ENCODE measurements at regions not wholly inside any gene's neighbourhood (a gene's known extent, or its start where the extent isn't known, plus 50 kb on each side); places are given as distances from the start of the nearest gene placed in this dataset.

DNA sequence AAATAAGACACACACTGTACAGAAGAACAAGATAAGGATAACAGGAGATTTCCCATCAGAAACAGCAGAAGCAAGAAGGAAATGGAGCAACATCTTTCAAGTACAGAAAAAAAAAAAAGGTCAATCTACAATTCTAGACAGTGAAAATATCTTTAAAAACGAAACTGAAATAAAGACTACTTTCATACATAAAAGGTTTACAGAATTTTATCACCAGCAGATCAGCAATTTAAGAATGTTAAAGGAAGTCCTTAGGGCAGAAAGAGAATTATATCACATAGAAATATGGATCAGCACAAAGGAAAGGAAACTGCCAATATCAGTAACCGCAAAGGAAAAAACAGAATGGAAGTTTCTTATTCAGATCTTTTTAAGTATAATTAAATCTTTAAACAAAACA lies 931.0 kb downstream of the EPHA4 start:
- DNase-seq (ENCODE audit: low spot score) = no peak

DNA sequence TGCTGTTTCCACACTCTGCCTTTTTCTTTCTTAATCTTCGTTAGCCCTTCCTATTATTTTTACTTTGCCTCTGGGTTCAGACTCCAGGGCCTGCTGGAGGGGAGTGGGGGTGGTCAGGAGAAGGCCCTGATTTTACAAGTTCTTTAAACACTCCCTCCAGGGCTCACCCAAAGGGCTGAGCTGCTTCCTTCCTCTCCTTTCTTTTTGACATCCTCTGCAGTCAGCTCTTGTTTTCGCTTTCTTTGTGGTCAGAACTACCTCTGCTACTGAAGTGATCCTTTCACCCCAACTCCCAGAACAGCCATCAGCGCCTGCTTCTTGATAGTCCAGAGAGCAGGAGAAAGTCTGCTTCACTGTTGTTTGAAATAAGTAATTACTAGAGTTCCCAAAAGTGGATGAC lies 925.7 kb downstream of the EPHA4 start:
- DNase-seq (ENCODE audit: low spot score) = no peak

DNA sequence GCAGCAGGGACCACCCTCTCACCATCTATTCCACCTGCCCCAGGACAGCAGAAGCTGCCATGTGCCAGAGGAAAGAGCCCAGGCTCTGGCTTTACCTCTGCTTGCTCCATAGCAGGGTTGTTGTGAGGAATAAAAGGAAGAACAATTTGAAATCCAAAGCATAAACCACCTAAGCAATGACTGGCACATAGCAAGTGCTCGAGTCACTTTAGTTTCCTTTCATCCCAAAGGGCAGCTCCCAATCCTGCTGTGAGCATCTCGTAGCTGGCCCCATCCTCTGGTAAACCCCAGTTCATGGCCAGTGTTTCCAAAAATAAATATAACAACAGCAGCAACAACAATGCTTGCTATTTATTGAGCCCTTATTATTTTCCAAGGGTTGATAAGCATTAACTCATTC lies 923.5 kb downstream of the EPHA4 start:
- DNase-seq (ENCODE audit: low spot score) = no peak

DNA sequence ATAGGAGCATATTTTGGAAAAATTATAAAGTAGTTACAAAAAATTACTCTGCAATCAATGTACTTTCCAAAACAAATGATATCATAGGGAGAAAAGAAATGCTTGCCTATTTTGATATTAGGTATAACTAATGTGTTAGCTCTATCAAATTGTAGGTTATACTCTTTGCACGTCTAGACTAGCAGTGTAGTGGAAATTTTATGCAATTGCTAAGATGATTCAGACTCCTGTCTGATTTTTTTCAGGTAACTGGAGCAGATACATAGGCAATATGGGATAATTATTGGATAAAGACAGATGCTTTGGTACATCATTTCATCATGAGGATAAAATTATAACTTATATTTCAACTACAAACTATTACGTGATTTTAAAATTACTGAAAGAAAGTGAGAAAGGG lies 918.3 kb downstream of the EPHA4 start:
- DNase-seq (ENCODE audit: low spot score) = no peak

DNA sequence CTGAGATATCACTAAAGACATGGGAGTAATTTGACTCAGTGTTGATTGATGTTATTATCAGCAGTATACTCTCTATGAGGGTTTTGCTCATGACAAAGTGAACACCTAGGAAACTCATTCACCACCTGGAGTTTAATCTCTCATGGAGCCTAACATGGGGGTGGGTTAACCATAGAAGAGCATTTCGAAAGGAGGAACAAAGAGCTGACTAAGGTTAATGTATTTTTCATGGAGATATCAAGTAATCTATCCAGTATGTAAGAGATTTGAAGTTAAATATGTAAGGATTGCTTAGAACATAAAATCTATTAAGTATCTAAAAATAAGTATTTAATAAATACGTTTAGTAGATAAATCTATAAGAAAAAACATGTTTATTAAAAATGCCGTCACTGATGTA lies 917.8 kb downstream of the EPHA4 start:
- no peak for DNase-seq (ENCODE audit: low spot score)

DNA sequence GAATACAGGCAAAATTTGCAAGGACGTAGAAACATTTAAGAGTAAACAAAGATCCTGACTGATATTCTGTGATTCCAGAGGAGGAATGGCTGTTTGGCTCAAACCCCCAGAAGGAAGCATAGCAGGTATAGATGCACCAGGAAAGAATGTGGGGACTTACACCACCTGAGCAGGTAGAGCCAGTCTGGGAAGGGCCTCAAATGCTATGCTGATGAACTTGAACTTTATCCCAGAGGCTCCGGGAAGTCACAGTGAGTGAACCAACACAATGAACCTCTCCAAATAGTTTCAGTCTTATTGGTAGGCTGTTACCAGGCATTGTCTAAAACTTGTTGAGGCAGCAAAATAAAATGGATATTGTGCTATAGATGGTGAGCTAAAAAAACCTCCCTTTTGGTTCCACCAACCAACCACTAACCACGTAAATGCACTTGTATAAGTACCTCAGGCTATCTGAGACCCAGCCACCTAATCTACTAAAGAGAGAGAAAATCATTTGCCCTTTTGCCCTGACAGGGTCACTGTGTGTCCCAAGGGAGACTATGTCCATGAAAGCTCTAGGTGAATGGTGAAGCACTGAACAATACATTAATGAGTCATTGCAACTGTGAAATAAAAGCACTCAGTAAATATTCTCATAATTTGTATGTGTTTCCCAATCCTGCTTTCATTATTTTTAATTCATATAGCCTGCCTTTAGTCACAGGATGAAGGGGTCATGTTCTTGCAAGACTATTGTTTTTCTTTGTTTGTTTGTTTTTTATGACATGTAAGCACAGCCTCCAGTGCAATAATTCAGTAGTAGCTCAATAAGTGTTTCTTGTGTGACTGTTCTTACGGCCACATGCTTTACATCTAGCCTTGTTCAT lies 911.6 kb downstream of the EPHA4 start:
- no peak for DNase-seq (ENCODE audit: low spot score)

DNA sequence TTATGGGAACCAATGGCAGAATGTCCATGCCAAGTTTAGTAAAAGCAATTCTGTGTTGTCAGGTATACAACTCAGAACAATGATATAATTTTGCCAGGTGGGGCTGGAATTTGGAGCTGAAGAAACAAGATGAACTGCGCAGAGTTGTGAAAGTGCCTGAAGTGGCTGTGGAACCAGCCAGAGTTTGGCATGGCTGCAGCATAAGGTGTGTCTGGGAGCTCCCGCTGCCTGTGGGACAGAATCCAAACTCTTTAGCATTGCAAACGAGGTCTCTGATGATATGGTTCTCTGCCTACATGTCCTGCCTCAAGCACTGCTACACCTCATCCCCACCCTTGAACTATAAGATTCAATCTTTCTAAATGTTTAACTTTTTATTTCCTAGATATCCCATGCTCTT lies 909.7 kb downstream of the EPHA4 start:
- DNase-seq (ENCODE audit: low spot score) = no peak

DNA sequence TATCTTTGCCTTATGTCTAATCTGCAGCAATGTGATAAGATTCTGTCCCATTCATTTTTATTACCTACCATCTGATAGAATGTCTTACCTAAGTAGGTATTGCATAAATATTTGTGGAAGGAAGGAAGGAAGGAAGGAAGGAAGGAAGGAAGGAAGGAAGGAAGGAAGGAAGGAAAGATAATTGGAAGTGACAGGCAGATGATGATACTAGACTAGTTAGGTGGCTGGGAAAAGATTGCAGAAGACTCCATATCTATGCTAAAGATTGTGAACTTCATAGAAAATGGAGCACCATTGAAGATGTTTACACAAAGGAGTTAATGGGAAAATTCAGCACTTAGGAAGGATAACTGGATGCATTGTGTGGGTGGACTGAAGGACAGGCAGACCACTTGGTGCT lies 909.0 kb downstream of the EPHA4 start:
- no peak for DNase-seq (ENCODE audit: low spot score)

DNA sequence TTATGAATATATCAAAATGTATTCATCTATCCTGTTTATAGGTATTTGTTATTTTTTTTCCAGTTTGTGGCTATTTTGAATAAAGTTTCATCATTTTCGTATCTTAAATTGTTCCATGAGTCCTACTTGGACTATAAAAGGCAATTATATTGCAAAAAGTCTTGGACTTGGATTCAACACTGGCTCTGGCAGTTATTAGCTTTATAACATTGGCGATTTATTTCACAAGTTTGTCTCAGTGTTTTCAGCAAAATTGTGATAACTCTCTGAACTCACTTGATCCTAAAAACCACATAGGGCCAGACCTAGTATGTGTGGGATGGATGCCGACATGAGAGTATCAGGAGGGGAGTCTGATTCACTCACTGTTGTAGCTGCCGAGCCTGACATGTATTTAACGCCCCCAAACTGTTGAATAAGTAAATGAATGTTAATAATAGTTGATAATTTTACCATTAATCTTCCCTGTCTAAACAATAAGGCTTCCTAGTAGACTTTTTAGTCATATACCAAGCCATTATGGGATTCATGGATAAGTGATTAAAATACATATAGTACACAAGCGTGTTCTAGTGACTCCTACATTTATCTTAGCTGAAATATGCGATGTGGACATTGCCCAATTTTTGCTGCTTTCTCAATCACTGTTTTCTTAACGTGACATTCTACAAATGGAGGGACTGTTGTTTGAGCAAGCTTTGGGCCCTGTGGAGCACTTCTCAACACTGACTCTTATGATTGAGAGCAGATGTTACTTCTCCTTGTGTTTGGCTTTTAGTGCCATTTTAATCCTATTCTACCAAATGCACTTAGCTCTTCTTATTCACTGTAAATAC lies 907.6 kb downstream of the EPHA4 start:
- no peak for DNase-seq (ENCODE audit: low spot score)

DNA sequence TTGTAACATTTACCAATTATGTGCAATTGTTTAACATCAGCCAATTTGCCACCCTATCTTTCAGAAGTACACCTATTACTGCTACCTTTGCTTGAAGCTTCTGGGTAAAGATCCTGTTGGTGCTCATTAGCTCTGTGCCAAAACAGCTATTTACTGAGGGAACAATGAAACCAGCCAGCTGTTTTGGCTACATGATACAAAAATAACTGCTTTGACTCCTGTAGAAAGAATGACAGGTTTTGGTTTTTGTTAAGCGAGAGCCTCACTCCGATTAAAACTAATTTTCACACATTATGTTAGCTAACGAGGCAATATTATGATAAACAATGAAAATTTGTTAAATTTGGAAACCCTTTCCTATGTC lies 907.0 kb downstream of the EPHA4 start:
- no peak for DNase-seq (ENCODE audit: low spot score)

DNA sequence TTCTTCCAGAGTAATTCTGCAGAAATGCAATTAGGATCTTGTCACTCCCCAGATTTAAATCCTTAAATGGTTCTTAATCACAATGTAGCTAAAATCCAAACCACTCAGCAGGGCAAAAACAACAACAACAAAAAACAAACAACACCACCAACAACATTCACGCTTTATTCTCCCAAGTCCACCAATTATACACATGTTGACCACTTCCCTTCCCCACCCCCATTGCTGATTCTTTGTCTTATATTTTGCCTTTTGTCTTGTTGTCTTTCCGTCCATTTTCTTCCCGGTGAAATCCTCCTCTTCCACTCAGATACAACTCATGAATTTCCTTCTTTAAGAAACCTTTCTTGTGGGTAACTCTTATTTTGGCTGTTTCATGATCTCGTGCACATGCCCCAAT lies 902.8 kb downstream of the EPHA4 start:
- no peak for DNase-seq (ENCODE audit: low spot score)

DNA sequence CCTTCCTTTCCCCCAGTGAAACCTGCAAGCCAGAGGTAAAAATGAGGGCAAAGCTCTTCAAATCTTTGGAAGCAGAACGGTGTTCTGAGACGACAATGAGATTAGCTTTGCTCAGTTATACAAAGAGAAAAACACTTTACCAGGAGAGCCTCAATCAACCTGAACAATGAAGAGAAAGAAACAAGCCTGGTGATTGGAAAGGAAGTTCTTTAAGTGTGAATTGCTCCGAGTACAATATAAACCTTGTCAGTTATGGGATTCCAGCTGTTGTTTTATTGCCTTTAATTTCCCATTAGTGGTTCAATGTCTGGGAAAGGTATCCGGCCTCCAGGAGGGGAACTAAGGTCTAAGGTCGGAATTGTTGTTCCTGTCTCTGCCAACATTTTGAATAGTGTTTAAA lies 901.6 kb downstream of the EPHA4 start:
- DNase-seq (ENCODE audit: low spot score) = no peak

DNA sequence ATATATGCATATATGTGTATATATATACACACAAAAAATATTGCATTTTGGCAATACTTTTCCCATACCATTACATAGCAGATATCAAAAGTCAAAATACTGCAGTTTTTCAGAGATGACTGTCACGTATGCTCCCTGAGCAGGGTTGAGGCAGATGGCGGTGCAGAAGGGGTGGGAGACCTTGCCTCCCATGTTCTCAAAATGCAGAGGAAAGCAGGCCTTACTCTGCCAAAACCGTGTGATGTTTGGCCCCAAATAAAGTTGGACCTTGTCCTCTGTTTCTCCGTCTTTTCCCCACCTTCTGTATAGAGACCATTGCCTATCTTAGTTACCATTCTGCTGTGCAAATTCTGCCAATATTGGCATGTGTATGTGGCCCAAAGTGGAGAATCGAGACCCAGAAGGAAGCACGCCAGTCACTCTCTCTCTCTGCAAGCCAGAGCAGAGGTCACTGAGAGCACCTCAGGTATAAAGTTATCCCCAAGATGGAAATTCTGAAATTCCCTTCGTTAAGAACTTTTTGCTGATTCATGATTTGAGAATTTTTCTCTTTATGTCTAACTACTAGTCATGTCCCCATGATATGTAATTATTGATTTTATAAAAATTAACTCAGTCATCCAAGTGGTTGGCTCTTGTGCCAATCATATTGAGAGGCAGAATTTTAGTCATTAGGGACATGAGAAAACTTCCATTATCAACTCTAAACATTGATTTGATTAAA lies 898.8 kb downstream of the EPHA4 start:
- no peak for DNase-seq (ENCODE audit: low spot score)

DNA sequence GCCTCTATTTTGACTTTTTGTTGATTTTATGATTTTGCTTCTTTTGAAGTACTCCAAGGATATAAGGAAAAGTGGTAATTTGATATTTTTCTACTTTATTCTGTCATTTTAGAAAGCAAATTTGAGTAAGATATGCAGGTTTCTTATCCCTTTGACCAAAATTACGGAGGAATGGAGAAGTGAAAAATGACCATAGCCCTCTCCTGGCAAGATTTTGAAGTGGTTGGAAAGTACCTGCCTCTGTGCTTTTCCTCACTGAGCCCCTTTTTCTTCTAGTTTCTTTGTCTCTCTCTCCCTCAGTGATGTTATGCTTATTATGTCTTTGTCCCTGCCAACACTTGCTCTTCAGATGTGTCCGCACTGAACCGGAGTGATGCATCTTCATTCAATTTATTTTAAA lies 898.1 kb downstream of the EPHA4 start:
- no peak for DNase-seq (ENCODE audit: low spot score)

DNA sequence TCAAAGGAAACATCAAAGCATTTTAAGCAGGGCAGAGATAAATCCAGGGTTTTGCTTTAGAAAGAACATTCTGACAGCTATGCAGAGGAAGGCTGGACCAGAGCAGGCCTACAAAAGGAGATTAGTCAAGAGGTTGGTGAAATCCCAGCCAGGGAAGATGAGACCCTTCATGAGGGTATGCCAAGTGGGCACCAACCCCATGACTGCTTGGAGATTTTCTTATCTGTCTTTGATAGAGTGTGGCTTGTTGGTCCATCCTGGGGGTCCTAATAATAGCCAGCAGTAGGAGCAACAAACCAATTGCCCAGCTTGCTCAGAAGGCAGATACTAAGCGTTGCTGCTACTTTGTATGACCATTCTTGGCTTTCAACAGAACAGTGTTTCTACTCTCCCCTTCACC lies 895.4 kb downstream of the EPHA4 start:
- DNase-seq (ENCODE audit: low spot score) = no peak

DNA sequence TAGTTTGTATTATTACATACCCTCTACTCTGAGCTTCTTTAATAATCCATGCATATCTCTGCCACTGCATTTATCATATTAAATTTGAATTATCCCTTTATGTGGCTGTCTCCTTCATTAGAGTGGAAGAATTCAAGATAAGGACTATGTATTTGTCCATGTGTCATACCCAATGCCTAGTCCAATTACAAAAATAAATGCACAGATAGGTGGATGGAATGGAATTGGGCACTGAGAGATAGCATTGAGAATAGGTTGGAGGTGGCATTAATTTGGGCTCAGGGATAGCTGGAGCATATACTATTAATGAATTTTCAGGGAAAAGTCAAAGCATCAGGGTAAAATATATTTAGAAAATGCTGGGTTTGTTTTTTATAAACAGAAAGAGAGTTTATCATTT lies 893.2 kb downstream of the EPHA4 start:
- no peak for DNase-seq (ENCODE audit: low spot score)

DNA sequence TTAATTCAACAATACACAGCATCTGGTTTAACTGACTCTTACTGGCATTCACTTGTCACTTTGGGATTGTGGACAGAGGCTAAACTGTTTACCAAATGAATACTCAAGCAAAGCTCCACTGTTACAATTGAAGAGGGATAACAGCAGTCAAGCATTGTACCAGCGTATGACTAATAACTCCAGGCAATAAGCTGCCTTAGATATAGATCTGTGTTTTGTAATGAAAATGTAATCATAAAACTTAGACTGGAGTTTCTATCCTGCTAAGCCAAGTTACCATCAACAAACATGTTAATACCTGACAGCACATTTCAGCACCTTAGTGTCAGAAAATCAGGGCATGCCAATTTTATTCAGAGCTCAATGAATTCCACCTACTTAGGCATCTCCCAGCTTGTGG lies 889.5 kb downstream of the EPHA4 start:
- DNase-seq (ENCODE audit: low spot score) = no peak

DNA sequence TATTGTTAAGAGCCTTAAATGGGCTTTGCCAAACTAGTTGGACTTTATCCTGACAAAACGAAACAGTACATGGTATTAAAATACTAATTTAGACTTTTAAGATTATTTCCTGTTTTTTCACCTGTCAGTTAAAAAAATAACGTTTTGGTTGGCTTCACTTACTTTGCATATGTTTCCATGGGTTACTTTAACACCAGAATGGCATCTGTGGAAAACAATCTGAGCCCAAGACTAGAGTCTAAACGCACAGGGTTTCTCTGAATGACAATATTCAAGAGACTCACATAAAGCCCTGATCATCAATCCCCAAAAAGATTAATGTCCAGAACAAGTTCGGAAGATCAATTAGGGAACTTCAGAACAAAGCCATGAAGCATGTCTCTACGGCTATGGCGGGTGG lies 888.0 kb downstream of the EPHA4 start:
- no peak for DNase-seq (ENCODE audit: low spot score)

DNA sequence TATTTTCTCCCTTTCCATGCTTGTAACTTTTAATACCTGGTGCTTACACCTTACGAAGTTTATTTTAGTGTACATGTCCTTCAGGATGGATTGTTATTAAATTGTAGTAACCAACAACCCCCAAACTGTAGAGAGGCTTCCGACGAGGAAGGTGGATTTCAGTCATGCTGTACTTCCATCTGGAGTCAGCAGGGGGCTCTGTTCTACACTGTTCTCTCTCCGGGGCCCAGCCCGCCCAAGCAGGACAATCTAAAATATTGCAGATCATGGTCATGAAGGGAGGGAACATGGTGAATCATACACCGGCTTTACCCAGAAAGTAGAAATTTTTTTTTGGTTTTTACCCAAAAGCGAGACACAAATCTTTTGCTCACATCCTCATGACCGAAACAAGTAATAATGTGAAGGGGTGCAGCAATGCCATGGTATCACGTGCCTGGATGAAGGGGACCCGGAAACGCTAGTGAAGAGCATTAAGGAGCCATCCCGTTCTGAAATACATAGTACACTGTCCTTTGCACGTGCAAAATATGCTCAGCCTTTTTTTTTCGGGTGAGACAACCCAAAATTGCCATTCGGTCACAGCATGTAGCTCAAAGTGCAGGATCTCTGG lies 884.8 kb downstream of the EPHA4 start:
- DNase-seq (ENCODE audit: low spot score) = peak; percentile 37

DNA sequence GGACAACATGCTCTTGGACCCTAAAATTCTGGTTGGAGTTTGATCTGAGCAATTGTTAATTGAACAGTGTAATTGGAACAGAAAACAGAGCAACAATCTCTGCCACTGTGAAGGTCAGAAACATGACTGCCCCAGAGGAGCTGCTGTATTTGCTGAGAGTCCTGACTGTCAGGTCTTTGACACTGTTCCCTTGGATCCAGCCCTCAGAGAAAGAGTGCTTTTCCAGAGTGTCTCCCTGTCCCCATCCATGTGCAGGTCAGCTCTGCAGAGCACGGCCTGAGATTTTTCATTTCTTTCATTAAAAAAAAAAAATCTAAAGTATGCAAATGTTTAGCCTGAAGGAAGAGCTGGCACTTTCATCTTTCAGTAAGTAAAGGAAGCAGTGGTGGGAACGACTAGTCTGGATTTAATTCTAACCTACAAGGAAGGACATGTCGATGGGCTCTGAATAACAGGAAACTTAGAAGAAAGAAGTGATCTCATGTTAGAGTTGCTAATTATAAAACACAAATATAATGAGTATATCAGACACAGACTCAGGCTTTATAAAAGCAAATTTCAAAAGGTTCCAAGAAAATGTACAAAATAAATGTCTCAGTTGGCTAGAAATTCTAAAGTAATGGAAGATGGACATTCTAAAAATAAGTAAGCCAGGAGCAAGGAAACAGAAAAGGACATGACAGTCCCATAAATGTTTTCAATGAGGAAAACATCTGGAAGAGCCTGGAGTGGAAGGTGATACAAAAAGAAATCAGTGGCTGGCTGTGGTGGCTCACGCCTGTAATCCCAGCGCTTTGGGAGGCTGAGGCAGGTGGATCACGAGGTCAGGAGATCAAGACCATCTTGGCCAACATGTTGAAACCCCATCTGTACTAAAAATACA lies 876.5 kb downstream of the EPHA4 start:
- no peak for DNase-seq (ENCODE audit: low spot score)

DNA sequence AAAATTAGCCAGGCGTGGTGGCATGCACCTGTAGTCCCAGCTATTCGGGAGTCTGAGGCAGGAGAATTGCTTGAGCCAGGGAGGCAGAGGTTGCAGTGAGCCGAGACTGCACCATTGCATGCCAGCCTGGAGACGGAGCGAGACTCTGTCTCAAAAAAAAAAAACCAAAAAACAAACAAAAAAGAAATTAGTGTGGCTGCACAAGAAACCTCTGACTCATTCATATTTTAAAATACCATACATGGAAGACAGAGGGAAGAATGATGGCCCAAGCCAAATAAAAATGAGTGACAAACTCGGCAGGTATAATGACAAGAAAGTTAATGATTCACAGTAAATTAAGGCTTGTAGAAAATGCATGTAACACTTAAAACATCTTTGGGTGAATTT lies 875.8 kb downstream of the EPHA4 start:
- DNase-seq (ENCODE audit: low spot score) = no peak

All from COLO829 (cell line).